ENCODE measurements at regions not wholly inside any gene's neighbourhood (a gene's known extent, or its start where the extent isn't known, plus 50 kb on each side); places are given as distances from the start of the nearest gene placed in this dataset.
A peak's percentile ranks its signal among the peaks of the same experiment; 100 is the strongest.

- dilution Hi-C loops (cut with MboI; ENCODE audit: extremely low pct_ligation_motif_present, low sequenced_read_pairs), result no loop called here
- no peaks in the 10 kb centered on the region for H3K79me2 ChIP-seq (ENCODE audit: control insufficient read depth, insufficient read depth, low read length)
- H4K20me1 ChIP-seq (ENCODE audit: control insufficient read depth, extremely low read depth, insufficient read depth, low read length), result no peaks in the 10 kb centered on the region
- no peaks in the 10 kb centered on the region for H3K4me1 ChIP-seq (ENCODE audit: control insufficient read depth, extremely low read depth, insufficient read depth, low read length)
- H3K9me3 ChIP-seq (ENCODE audit: control insufficient read depth, low read depth, low read length), result no peaks in the 10 kb centered on the region
- DNase-seq (ENCODE audit: low read depth, low spot score), result peak; percentile 17
- H3K27ac ChIP-seq (ENCODE audit: control insufficient read depth, insufficient read depth, low read length), result no peak overlapping the region
- H3K4me2 ChIP-seq (ENCODE audit: control insufficient read depth, extremely low read depth, insufficient read depth, low read depth, low read length), result no peak overlapping the region
- no peak overlapping the region for H3K9ac ChIP-seq (ENCODE audit: control insufficient read depth, extremely low read depth, insufficient read depth, low read length)
- no peak overlapping the region for H2AFZ ChIP-seq (ENCODE audit: control insufficient read depth, low read length)
- TF ChIP-seq, protein P1, sequence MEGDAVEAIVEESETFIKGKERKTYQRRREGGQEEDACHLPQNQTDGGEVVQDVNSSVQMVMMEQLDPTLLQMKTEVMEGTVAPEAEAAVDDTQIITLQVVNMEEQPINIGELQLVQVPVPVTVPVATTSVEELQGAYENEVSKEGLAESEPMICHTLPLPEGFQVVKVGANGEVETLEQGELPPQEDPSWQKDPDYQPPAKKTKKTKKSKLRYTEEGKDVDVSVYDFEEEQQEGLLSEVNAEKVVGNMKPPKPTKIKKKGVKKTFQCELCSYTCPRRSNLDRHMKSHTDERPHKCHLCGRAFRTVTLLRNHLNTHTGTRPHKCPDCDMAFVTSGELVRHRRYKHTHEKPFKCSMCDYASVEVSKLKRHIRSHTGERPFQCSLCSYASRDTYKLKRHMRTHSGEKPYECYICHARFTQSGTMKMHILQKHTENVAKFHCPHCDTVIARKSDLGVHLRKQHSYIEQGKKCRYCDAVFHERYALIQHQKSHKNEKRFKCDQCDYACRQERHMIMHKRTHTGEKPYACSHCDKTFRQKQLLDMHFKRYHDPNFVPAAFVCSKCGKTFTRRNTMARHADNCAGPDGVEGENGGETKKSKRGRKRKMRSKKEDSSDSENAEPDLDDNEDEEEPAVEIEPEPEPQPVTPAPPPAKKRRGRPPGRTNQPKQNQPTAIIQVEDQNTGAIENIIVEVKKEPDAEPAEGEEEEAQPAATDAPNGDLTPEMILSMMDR (optimal IDR thresholded peaks at IDR 0.05 in 1 of 3, IDR thresholded peaks at IDR 0.05 in 1 of 3, conservative IDR thresholded peaks at IDR 0.05 in 1 of 3; ENCODE audit: extremely low read depth in 1 of 3, insufficient read depth in 2 of 3, low read length in 3 of 3), result peak in 1 of 3 experiments; percentile 37
- TF ChIP-seq EZH2 (IDR thresholded peaks at IDR 0.05; ENCODE audit: low read length), result no peak
- FAIRE-seq, result no peak
- no peak overlapping the region for H3K4me3 ChIP-seq (ENCODE audit: control insufficient read depth in 2 of 3, extremely low read depth in 1 of 3, insufficient read depth in 2 of 3, low read depth in 1 of 3, low read length in 3 of 3)
- H3K36me3 ChIP-seq (ENCODE audit: control insufficient read depth in 2 of 2, extremely low read depth in 1 of 2, insufficient read depth in 2 of 2, low read length in 2 of 2), result no peaks in the 10 kb centered on the region
- H3K9me1 ChIP-seq (ENCODE audit: control insufficient read depth, extremely low read depth, insufficient read depth, low read length), result no peaks in the 10 kb centered on the region
- peaks cover 6% of the 10 kb centered on the region for H3K27me3 ChIP-seq (ENCODE audit: control insufficient read depth, extremely low read depth, insufficient read depth, low read length)
Observed at GRCh38 chr9:109705515-109705914, 74.5 kb upstream of the PALM2AKAP2 start.

GRCh38 chr9:109707355-109707754, 72.6 kb upstream of the PALM2AKAP2 start:
- Histone ChIP-seq H3K9ac (ENCODE audit: control insufficient read depth, extremely low read depth, insufficient read depth, low read length) (no peak overlapping the region), H3K4me2 (ENCODE audit: control insufficient read depth, extremely low read depth, insufficient read depth, low read depth, low read length) (no peak overlapping the region), H4K20me1 (ENCODE audit: control insufficient read depth, extremely low read depth, insufficient read depth, low read length) (no peaks in the 10 kb centered on the region), H3K4me3 (ENCODE audit: control insufficient read depth in 2 of 3, extremely low read depth in 1 of 3, insufficient read depth in 2 of 3, low read depth in 1 of 3, low read length in 3 of 3) (no peak overlapping the region), H2AFZ (ENCODE audit: control insufficient read depth, low read length) (no peak overlapping the region), H3K4me1 (ENCODE audit: control insufficient read depth, extremely low read depth, insufficient read depth, low read length) (no peaks in the 10 kb centered on the region), H3K27ac (ENCODE audit: control insufficient read depth, insufficient read depth, low read length) (no peak overlapping the region), H3K36me3 (ENCODE audit: control insufficient read depth in 2 of 2, extremely low read depth in 1 of 2, insufficient read depth in 2 of 2, low read length in 2 of 2) (no peaks in the 10 kb centered on the region), H3K9me3 (ENCODE audit: control insufficient read depth, low read depth, low read length) (no peaks in the 10 kb centered on the region), H3K9me1 (ENCODE audit: control insufficient read depth, extremely low read depth, insufficient read depth, low read length) (no peaks in the 10 kb centered on the region), H3K27me3 (ENCODE audit: control insufficient read depth, extremely low read depth, insufficient read depth, low read length) (peaks cover 6% of the 10 kb centered on the region), H3K79me2 (ENCODE audit: control insufficient read depth, insufficient read depth, low read length) (no peaks in the 10 kb centered on the region)
- dilution Hi-C loops (cut with MboI; ENCODE audit: extremely low pct_ligation_motif_present, low sequenced_read_pairs), result no loop called here
- FAIRE-seq (no peak), DNase-seq (ENCODE audit: low read depth, low spot score) (no peak)
- TF ChIP-seq EZH2 (IDR thresholded peaks at IDR 0.05; ENCODE audit: low read length), result no peak
- TF ChIP-seq, protein P1 (optimal IDR thresholded peaks at IDR 0.05 in 1 of 3, IDR thresholded peaks at IDR 0.05 in 1 of 3, conservative IDR thresholded peaks at IDR 0.05 in 1 of 3; ENCODE audit: extremely low read depth in 1 of 3, insufficient read depth in 2 of 3, low read length in 3 of 3), result no peak
